GM06990 (cell line): ENCODE measurements at regions not wholly inside any gene's neighbourhood (a gene's known extent, or its start where the extent isn't known, plus 50 kb on each side); places are given as distances from the start of the nearest gene placed in this dataset.
"Not testable (repeated sequence)": the region's sequence is repeated elsewhere in the genome, so short reads cannot be mapped to it uniquely, and the experiment has no call there.

Experiments
- DNase-seq: peaks from one replicate; pipeline ENCODE4 v3.0.0-alpha.2; 2011; ENCODE audit not compliant: insufficient read length; ENCODE audit errors: extremely low read depth
- H3K27me3 ChIP-seq: replicated peaks from 2 replicates; pipeline ENCODE4 v1.6.0; 2011; ENCODE audit warnings: low read length; ENCODE audit not compliant: control insufficient read depth, insufficient read depth
- H3K36me3 ChIP-seq: 2 replicates; pipeline ENCODE4 v1.5.1; 2011; ENCODE audit warnings: low read length; ENCODE audit not compliant: control insufficient read depth, insufficient read depth
- H3K4me3 ChIP-seq: replicated peaks from 2 replicates; pipeline ENCODE4 v1.5.1; 2011; ENCODE audit warnings: low read depth, mild to moderate bottlenecking, control low read depth, low read length
- TF ChIP-seq, protein P1 (sequence below): IDR thresholded peaks from 2 replicates; pipeline ENCODE4 v1.5.1; 2011; ENCODE audit warnings: low read length, control low read depth, mild to moderate bottlenecking, inconsistent platforms; ENCODE audit not compliant: insufficient read depth, poor library complexity, severe bottlenecking

DNA sequence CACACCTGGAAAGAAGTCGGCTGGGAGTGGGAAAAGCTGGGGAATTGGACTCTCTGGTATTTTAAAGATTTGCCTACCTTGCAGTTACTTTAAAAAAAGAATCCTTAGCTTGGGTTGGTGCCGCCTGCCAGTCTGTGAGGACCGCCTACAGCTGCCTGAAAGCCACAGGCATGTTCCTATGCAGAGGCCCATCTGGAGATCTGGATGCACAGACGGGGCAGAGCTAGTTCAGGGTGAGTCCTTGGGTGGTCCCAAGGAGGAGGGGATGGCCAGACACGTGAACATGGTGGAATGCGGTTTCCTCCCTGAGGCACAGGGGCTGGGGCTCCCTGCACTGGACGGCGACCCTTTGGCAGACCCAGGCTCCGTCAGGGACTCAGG is 113.2 kb upstream of the IQSEC1 start:
- H3K4me3 ChIP-seq, result no peak overlapping the region
- no peak for DNase-seq
- peaks cover 3% of the 10 kb centered on the region for H3K27me3 ChIP-seq
- H3K36me3 ChIP-seq, result no peaks in the 10 kb centered on the region
- TF ChIP-seq, protein P1, sequence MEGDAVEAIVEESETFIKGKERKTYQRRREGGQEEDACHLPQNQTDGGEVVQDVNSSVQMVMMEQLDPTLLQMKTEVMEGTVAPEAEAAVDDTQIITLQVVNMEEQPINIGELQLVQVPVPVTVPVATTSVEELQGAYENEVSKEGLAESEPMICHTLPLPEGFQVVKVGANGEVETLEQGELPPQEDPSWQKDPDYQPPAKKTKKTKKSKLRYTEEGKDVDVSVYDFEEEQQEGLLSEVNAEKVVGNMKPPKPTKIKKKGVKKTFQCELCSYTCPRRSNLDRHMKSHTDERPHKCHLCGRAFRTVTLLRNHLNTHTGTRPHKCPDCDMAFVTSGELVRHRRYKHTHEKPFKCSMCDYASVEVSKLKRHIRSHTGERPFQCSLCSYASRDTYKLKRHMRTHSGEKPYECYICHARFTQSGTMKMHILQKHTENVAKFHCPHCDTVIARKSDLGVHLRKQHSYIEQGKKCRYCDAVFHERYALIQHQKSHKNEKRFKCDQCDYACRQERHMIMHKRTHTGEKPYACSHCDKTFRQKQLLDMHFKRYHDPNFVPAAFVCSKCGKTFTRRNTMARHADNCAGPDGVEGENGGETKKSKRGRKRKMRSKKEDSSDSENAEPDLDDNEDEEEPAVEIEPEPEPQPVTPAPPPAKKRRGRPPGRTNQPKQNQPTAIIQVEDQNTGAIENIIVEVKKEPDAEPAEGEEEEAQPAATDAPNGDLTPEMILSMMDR, result no peak

DNA sequence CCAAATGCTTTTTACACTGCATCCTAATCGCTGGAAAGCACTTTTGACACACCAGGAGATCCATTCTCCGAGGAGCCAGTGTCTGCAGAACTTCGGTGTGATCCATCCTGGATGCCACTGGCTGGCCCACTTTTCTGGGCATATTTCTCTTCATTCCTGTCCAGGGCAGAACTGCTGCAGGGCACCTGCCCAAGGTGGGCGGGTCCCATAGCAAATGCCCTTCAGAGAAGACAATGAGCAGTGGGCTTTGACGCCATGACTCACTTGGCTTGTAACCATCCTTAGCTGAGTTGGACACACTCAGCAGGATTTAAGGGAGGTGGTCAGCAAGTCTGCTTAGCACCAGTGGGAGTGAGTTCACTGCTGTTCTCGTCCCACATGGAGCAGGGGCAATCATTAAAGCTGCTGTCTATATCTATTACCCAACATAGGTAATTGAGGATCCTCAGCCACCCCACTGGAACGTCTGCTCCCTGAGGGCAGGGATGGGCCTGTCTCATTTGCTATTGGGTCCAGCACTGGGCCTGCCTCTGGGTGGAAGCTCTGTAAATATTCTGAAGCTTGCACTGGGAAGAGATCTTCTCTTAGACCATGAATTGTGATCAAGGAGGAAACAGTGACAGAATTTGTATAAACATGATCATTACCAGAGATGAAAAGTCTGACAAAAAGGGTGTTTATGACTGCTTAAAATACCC is 112.7 kb upstream of the IQSEC1 start:
- Histone ChIP-seq H3K4me3 (no peak overlapping the region), H3K36me3 (no peaks in the 10 kb centered on the region), H3K27me3 (peaks cover 3% of the 10 kb centered on the region)
- TF ChIP-seq, protein P1, result no peak
- no peak for DNase-seq

DNA sequence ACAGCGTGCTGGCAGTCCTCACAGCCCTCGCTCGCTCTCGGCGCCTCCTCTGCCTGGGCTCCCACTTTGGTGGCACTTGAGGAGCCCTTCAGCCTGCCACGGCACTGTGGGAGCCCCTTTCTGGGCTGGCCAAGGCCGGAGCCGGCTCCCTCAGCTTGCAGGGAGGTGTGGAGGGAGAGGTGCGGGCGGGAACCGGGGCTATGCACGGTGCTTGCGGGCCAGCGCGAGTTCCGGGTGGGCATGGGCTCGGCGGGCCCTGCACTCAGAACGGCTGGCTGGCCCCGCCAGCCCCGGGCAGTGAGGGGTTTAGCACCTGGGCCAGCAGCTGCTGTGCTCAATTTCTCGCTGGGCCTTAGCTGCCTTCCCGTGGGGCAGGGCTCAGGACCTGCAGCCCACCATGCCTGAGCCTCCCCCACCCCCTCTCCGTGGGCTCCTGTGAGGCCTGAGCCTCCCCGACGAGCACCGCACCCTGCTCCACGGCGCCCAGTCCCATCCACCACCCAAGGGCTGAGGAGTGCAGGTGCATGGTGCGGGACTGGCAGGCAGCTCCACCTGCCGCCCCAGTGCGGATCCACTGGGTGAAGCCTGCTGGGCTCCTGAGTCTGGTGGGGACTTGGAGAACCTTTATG is 106.5 kb upstream of the IQSEC1 start:
- not testable (repeated sequence) for DNase-seq, H3K27me3 ChIP-seq, H3K36me3 ChIP-seq, H3K4me3 ChIP-seq

- TF ChIP-seq, protein P1, result no peak
- Histone ChIP-seq H3K27me3 (no peaks in the 10 kb centered on the region), H3K4me3 (no peak overlapping the region), H3K36me3 (no peaks in the 10 kb centered on the region)
- DNase-seq, result no peak
Observed at GRCh38 chr3:13179181-13179580, 106.0 kb upstream of the IQSEC1 start.

DNA sequence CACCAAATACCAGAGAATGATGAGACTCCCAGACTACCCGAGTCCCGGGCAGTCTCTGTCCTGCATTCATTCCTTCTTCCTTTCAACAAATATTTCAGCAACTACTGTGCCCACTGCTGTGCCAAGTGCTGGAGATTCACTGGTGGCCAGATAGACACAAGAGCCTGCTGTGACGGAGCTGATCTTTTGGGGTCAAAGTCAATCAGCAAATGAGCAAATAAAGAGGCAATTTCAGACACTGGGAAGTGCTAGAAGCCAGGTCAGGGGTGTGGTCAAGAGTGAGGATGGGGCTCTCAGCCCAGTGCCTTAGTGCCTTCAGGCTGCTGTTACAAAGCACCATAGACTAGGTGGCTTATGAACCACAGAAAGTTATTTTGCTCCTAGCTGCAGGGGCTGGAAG is 104.9 kb upstream of the IQSEC1 start:
- DNase-seq, result no peak
- TF ChIP-seq, protein P1, result no peak
- no peaks in the 10 kb centered on the region for H3K36me3 ChIP-seq

GRCh38 chr3:13177641-13178040 is 104.4 kb upstream of the IQSEC1 start:
- no peak overlapping the region for H3K4me3 ChIP-seq
- TF ChIP-seq, protein P1, result no peak
- no peaks in the 10 kb centered on the region for H3K27me3 ChIP-seq
- no peak for DNase-seq
- H3K36me3 ChIP-seq, result no peaks in the 10 kb centered on the region

More for the DNA sequence above, 104.9 kb upstream of the IQSEC1 start:
- H3K4me3 ChIP-seq, result no peak overlapping the region
- no peaks in the 10 kb centered on the region for H3K27me3 ChIP-seq
